NCI-H1436 treated with DMSO at 0.1 percent for 48 hours (cell line): ENCODE measurements at regions not wholly inside any gene's neighbourhood (a gene's known extent, or its start where the extent isn't known, plus 50 kb on each side); places are given as distances from the start of the nearest gene placed in this dataset.
"Not testable (repeated sequence)": the region's sequence is repeated elsewhere in the genome, so short reads cannot be mapped to it uniquely, and the experiment has no call there.

ENCODE experiments used
- DNase-seq: peaks from one replicate; lab custom pipeline; 2025; lab: John Stamatoyannopoulos, UW

DNA sequence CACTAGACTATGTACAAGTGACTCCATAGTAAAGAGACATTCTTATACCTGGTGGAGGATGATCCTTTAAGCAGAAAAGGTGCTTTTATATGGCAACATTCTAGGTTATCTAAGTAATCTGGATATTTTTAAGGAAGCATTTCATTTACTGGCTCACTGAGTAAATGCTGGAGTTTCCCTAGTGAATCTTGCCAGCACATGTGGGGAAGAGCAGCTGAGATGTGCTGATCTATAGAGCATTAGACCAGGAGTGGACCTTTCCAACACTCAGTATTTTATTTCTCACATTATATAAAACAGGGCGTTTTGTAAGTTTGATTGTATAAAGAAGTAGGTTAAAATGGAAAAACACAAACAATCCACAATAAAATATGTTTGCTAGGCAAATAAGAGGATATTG is 478.5 kb downstream of the ATP23 start:
- no peak for DNase-seq

DNA sequence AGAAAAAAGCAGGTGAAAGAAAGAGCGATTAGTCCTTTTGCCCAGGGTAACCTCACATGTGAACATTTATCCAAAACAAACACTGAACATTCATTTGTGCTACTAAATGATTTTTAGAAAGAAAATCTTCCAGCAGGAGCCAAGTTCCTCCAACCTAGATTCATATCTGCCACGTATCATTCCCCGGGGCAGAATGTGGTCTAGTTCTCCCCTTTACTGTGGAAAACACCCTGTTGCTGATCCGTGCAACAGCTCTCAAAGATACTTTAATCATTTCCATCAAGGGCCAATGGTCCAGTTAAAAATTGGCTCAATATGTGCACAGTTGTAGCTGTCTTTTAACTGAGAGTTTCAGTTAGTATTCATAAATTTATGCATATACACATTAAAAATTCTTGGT is 479.1 kb downstream of the ATP23 start:
- DNase-seq: no peak

DNA sequence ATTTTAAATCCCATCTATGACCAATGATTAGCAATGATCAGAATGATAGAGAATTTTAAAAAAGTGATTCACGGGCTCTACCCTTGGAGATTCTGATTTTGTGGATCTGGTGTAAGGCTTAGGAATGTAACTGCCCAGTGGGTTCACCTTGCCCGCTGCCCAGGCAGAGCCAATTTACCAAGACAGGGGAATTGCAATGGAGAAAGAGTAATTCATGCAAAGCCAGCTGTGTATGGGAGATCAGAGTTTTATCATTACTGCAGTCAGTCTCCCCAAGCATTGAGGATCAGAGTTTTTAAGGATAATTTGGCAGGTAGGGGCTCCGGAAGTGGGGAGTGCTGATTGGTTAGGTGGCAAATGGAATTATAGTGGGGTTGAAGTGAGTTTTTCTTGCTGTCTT is 480.6 kb downstream of the ATP23 start:
- DNase-seq: no peak

DNA sequence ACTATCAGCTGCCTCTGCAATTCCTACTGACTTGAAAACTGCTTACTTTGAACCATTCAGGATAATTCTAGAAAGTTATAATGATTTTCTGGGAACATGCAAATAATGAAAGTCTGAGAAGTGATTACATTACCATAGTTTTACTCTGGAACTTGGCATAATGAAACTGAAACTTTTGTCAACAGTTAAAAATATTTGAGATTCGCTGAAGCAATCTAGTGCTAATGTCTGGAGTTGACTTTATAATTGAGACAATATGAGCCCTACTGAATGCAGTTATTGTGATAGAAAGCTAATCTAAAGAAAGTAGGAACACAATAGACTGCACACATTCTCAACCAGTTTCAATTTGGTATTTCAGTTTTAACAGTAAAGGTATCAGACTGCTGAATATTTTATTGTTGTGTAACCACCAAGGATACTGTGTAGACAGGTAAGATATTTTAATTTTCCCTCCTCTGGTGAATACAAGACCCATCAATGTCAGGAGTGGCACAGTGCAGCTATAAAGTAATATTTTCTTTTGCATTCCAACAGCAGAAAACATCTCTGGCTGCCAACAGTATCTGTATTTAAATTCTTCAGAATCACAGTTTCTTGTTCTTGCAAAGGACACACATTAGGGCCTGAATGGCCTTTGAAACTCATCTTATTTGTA is 483.5 kb downstream of the ATP23 start:
- no peak for DNase-seq

DNA sequence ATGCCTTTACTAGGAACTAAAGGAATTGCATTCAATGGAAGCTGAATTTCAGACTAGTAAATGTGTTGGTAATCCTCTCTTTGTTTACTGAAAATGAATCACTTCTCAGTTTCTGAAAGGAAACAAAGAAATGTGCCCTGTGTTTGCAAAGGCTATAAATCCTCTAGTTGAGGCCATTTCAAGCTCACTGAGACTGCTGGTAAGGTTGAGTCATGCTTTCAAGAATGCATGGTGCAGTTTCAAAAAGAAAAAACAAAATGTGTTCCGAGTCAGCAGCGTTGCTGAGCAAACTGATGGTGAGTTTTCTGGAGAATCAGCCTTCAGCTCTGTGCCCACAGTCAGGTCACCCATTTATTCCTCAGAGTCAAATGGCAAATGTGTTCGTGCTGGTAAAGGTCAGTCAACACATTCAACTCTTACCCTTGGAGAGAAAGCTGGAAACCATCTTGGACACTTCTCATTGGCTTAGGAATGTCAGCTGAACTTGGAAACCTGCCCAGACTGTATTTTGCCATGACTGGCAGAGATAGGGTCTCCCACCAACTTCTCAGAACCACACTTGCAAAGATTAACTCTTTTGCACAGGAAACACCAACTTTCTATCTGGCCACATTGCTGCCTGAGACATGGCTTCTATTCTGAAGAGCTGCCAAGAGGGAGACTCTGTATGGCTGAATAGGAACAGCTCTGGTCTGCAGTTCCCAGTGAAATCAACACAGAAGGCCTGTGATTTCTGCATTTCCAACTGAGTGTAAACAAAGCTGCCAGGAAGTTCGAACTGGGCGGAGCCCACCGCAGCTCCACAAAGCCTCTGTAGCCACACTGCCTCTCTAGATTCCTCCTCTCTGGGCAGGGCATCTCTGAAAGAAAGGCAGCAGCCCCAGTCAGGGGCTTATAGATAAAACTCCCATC is 484.4 kb downstream of the ATP23 start:
- no peak for DNase-seq

DNA sequence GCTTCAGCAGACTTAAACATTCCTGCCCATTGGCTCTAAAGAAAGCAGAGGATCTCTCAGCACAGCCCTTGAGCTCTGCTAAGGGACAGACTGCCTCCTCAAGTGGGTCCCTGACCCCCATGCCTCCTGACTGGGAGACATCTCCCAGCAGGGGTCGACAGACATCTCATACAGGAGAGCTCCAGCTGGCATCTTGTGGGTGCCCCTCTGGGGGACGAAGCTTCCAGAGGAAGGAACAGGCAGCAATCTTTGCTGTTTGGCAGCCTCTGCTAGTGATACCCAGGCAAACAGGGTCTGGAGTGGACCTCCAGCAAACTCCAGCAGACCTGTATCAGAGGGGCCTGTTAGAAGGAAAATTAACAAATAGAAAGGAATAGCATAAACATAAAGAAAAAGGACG is 485.1 kb downstream of the ATP23 start:
- not testable (repeated sequence) for DNase-seq

- no peak for DNase-seq
Measured at GRCh38 chr12:58433959-58434358, 486.3 kb downstream of the LRIG3 start.

DNA sequence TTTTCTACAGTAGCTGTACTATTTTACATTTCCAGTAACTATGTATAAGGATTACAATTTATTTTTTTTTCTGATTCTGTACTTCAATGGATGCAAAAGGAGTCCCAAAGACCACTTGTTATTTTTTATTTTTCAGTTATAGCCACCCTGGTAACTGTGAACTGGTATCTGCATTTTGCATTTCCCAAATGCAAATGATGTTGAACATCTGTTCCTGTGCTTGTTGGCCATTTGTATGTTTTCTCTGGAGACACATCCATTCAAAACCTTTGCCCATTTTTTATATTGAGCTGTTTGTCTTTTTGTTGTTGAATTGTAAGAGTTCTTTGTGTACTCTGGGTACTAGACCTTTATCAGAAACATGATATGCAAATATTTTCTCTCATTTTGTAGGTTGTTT is 485.6 kb downstream of the LRIG3 start:
- DNase-seq: no peak

DNA sequence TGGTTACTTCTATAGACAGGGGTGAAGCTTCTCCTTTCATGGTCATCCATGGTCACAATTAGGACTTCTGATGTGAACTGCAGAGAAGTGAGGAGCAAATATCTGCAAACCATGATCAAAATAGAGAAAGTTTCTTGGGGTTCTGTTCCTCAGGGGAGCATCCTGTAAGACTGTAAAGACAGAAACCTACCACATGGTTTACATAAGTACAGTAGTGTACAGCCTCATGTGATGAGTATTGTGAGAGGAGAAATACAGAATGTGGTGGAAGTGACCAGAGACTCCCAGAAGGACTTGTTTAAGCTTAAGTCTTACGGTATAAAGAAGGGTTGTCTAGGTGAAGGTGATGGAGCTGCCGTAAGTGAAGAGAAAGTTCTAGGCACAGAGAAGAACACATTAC is 484.7 kb downstream of the LRIG3 start:
- DNase-seq: no peak

DNA sequence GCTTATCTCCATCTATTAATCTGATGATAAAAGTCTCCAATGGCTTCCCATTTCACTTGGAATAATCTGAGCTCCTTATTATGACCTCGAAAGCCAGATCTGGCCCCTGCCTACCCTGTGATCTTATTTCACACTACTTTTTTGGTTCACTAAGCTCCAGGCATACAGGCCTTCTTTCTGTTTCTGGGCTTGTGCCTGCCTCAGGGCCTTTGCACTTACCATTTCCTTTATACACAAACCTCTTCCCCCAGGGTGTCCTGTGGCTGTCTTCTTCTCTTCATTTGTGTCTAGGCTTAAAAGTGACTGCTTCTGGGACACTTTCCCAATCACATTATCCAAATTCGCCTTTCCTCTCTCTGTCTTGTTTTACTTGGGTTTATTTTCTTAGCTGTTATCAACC is 478.8 kb downstream of the LRIG3 start:
- no peak for DNase-seq

DNA sequence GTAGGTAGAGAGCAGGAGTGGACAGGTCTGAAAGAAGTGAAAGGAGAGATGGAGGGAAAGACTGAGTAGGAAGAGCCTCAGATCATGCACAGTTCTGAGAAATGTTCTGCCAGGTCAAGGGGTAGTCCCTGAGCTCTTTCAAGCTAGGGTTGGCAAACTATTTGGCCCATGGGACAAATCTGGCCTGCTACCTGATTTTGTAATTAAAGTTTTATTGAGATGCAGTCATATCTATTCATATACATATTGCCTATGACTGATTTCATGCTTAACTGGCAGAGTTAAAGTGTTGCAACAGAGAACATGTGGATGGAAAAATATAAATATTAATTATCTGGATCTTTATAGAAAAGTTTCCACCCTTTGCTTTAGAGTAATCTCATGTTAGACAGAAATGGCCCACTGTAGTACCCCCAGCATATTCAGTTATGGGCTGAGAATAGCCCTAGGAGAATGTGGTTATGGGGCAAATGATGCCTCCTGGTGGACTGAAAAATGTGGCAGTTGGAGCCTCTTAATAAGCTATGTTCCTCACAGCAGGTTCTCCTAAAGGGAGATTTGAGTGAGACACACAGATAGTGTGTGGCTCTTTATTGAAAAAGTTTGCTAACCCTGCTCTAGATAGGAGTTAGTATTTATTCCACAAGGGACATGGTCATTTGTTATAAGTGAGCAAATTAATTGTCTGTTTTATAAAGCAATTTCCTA is 476.9 kb downstream of the LRIG3 start:
- no peak for DNase-seq

DNA sequence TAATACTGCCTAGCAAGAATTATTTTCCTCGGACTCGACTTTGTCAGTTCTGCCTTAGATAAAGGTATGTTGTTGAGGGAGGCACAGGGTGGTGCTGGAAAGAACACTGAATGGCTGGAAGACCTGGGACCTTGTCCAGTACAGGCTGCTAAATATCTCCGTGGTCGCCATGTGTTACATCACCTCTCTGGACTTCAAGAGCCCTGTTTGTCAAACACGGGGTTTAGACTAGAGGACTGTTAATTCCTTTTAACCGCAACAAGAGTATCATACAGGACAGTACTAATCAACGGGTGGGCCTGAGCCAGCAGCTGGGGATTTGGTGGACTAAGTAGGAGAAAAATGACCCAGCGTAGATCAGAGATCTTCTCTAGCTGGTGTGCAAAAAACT is 476.3 kb downstream of the LRIG3 start:
- no peak for DNase-seq

DNA sequence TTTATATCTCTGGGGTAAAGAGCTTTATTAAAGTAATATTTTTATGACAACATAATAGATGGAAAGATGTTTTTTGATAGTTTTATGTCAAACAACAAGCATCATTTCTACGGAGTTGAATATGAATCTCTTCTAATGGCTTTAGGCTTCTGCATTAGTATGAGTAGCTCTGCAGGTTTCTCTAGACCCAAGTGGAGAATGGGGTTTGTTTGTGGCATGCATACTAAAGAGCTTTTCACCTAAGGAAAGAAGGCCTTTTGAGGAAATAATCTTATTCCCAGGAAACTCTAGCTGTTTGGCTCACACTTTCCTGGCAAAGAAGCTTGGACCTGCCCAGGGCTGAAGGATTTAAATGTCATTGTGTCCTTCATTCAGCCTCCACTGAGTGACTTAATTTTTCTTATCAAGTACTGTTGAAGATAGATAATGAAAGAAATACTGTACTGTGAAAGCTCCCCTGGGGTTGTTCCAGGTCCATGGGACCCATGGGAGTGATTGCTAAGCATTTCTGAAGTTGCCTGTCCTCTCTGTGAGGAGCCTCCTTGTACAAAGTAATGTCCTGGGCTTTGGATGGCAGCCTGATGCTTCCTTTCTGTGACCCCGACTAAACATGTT is 469.3 kb downstream of the LRIG3 start:
- no peak for DNase-seq

DNA sequence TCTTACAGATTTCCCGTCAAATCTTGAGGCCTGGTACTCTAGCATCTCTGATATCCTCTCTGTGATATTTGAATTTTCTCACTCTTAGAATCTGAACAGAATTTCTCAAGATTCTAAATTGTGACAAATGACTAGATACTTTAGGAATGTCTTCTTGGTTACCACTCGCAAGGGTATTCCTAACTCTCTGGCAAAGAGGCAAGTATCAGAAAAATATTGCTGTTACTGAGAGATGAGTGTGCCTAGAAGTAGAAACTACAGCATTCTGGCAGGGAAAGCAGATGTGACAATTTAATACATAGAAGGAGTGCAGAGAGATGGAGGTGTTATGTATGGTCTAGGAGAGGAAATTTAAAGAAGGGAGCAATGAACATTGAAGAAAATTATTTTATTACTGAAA is 467.8 kb downstream of the LRIG3 start:
- no peak for DNase-seq

- no peak for DNase-seq
Measured at GRCh38 chr12:58453306-58453705, 467.0 kb downstream of the LRIG3 start.

- no peak for DNase-seq
Measured at GRCh38 chr12:58455136-58455535, 465.2 kb downstream of the LRIG3 start.

DNA sequence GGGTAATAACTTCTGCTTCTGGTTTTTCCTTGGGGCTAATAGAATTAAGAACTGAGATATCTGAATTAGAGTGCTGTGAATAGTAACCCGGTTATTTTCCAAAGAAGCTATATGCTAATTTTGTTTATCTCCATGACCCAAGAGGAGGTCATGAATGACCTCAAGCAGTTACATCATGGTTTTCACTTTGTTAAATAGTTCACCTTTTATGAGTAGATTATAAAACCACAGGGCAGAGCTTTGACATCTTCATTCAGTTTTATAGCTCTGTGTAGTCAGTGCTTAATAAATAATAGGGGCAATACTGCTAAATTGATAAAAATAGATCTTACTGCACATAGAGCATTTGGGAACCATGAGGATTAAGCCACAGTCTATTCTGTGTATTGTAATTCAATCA is 462.2 kb downstream of the LRIG3 start:
- no peak for DNase-seq

DNA sequence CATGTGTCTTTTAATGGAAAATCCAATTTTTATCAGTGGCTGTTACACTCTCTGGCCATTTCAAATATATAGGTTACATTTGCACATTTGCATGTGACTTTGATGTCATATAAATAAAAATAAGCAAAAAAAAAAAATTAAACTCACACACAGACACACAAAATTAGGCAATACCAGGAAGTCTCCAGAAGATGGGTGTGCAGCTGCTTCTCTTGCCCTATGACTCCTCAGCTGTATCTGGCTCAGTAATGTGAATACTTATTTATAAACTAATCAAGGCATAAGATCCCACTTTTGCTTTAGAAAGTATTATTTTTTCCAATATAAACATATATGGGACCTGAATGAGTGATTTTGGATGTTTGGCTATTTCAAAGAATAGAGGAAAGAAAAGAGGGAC is 461.1 kb downstream of the LRIG3 start:
- no peak for DNase-seq

DNA sequence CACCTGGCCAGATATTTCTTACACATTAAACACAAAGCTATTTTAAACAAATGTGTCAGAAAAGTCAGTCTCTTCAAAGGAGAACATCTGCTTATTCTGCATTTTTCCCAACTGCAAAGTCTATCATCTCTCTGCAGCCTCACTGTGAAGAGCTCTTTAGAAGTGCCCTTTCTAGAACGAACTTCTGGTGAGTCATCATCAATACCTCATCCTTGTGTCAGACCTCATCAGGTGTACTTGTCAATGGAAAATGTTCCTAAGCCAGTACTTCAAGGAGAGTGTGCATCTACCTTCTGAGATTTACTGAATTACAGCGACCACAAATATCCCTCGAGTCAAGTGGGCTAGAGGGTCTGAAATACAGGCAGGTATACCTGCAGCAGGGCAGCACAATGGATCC is 457.3 kb downstream of the LRIG3 start:
- no peak for DNase-seq

GRCh38 chr12:58465418-58465817 is 454.9 kb downstream of the LRIG3 start:
- DNase-seq: no peak

- no peak for DNase-seq
Measured at GRCh38 chr12:58470266-58471010, 449.9 kb downstream of the LRIG3 start.

DNA sequence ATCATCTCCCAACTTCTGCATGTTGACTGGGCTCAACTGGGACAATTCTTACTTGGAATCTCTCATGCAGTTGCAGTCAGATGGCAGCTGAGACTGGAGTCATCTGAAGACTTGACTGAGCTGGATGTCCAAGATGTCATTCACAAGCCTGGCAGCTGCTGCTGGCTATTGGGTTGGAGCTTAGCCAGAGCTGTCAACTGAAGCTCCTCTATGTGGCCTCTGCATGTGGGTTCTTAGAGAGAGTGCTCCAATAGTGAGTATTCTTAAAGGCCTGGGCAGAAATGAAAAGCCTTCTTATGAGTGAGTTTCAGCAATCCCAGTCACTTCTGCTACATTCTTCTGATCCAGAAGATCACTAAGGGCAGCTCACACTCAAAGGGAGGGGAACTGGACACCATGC is 440.9 kb downstream of the LRIG3 start:
- DNase-seq: no peak
